ENCODE measurements at regions not wholly inside any gene's neighbourhood (a gene's known extent, or its start where the extent isn't known, plus 50 kb on each side); places are given as distances from the start of the nearest gene placed in this dataset.

GRCh38 chr12:86627001-86627400 is 370.8 kb upstream of the MGAT4C start:
- TF ChIP-seq CTCF (IDR thresholded peaks at IDR 0.05; ENCODE audit: extremely low read depth in 1 of 2, insufficient read depth in 1 of 2, low read depth in 1 of 2, low read length in 2 of 2) = no peak
- no peak for TF ChIP-seq POLR2AphosphoS5 (IDR thresholded peaks at IDR 0.05; ENCODE audit: insufficient read depth, low read depth, low read length)
- no peak for TF ChIP-seq POLR2A (IDR thresholded peaks at IDR 0.05; ENCODE audit: low read depth, low read length)
- no peak for TF ChIP-seq MYC (IDR thresholded peaks at IDR 0.05; ENCODE audit: low read depth, low read length)
- TF ChIP-seq JUN (IDR thresholded peaks at IDR 0.05; ENCODE audit: borderline replicate concordance, insufficient read depth, insufficient read length, low read depth) = no peak

All from endothelial cell of umbilical vein (primary cell).